Hematopoietic multipotent progenitor cell treated with erythropoietin and hydrocortisone succinate and interleukin-3 and kit ligand, for 6 days (in vitro differentiated cells): ENCODE measurements at regions not wholly inside any gene's neighbourhood (a gene's known extent, or its start where the extent isn't known, plus 50 kb on each side); places are given as distances from the start of the nearest gene placed in this dataset.
"Not testable (repeated sequence)": the region's sequence is repeated elsewhere in the genome, so short reads cannot be mapped to it uniquely, and the experiment has no call there.

Experiments
- DNase-seq: peaks from one replicate; pipeline ENCODE4 v3.0.0-alpha.2; 2015

- DNase-seq, result no peak
Measured at GRCh38 chr6:71727632-71728294, 158.6 kb upstream of the RIMS1 start.

DNA sequence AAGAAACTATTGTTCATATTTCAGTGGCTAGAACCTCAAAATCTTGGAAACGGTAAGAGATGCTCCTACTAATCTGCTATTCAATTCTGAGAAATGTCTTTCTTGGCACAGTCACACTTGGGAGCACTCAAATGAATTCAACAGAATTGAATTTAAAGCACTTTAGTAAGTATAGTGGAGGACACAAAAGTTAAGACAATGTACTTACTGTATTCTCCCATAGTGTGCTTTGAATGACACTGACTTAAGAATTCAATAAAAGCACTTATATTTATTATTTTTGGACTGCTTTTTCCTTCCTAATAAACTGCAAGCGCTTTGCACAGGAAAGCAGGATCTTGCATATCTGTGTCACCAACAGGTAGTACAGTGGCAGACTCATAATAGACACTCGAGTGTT lies 156.1 kb upstream of the RIMS1 start:
- no peak for DNase-seq

DNA sequence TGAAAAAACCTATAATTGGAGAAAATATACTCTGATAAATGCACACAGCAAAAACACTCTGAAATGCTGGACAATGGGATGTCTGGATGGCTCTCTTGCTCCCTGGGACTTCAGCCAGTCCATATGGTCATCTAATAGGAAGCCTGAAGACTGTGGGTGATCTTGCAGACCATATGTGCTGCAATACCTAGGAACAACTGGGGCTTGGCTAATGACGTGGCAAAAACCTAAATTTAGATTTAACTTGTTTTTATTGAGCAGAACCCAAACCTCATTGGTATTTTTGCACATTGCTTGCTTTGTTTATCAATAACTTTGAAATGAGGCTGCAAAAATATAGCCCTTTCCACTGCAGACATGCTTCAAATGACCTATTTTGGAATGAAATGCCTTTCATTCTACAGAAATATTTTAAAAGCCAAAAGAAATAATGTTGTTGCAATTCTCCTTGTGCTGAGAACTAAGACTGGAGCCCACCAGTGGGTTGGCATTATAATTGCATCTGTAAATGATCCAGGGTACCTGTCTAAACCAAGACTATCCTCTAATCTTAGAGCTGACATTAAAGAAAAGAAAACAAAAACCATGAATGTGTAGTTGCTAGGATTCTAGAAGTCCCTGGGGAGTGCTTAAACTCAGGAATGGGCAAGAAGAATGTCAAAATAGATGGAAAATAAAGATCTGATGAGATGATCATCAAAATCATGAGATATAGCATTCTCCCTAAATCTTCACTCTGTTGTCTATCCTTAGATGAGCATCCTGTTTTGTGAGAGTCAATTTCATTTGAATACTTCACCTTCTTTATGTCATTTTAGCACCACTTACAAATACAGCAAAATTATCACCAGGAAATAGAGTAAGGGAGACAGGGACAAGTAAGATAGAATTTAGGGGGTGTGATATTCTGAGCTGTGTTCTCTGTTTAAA lies 152.1 kb upstream of the RIMS1 start:
- DNase-seq, result no peak

- no peak for DNase-seq
Measured at GRCh38 chr6:71737953-71738352, 148.4 kb upstream of the RIMS1 start.

DNA sequence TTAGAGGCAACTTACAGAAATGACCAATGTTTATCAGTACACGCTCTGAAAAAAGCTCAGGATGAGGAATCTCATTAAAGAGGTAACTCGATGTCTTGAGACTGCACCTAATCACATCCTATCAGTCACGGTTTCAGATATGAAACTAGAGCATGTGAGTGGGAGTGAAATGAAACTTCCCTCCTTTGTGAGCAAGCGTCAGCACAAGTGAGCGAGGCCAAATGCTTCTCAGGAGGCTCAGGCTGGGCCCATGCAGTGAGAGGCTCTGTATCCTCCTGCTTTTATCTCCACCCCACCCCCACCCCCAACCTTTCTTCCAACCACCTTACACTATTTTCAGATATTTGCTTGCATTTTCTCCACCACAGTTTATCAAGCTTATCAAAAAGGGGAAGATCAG lies 140.8 kb upstream of the RIMS1 start:
- no peak for DNase-seq

GRCh38 chr6:71766146-71766760 lies 120.1 kb upstream of the RIMS1 start:
- no peak for DNase-seq

GRCh38 chr6:71766796-71767195 lies 119.6 kb upstream of the RIMS1 start:
- no peak for DNase-seq

DNA sequence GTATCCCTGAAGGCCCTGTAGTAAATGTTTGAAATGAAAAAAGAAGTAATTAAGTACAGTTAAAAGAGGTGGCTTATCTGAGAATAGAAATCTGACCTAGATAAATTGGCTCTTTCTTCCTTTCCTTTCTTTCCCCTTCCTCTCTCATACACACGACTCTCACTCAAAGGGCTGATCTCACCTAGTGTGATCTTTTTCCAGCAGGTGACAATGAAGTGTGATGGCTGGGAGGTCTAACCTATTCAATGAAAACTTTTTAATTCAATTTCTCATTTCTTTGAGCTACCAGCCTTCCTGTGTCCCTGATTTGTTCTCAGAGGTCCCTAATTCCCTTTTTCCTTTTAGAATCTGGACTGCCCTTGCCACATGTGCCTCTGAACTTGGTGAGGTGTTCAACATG lies 118.0 kb upstream of the RIMS1 start:
- DNase-seq, result no peak

- DNase-seq, result no peak
Measured at GRCh38 chr6:71808865-71809264, 77.5 kb upstream of the RIMS1 start.

DNA sequence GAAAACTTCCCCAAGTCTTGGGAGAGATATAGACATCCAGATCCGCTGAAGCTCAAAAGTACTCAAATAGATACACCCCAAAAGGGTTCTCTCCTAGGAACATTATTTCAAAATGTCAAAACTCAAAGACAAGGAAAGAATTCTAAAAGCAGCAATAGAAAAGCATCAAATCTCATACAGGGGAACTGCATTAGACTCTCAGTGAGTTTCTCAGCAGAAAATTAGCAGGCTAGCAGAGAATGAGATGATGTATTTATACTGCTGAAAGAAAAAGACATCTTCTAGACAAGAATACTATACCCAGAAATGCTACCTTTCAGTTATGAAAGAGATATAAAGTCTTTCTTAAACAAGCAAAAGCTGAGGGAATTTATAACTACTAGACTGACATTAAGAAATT lies 75.5 kb upstream of the RIMS1 start:
- no peak for DNase-seq

- no peak for DNase-seq
Measured at GRCh38 chr6:71822625-71823024, 63.7 kb upstream of the RIMS1 start.

- not testable (repeated sequence) for DNase-seq
Measured at GRCh38 chr6:71832110-71832764, 54.1 kb upstream of the RIMS1 start.
